IPS-15b (cell line): ENCODE measurements at regions not wholly inside any gene's neighbourhood (a gene's known extent, or its start where the extent isn't known, plus 50 kb on each side); places are given as distances from the start of the nearest gene placed in this dataset.

Source experiments
- H3K27me3 ChIP-seq: one replicate; pipeline ENCODE4 v1.6.1; 2013; ENCODE audit warnings: low read length; ENCODE audit not compliant: control insufficient read depth, insufficient read depth
- H3K36me3 ChIP-seq: one replicate; pipeline ENCODE4 v1.6.1; 2013; ENCODE audit warnings: low read length; ENCODE audit not compliant: control insufficient read depth, insufficient read depth
- H3K4me1 ChIP-seq: one replicate; pipeline ENCODE4 v1.6.1; 2013; ENCODE audit warnings: mild to moderate bottlenecking, low read length; ENCODE audit not compliant: control insufficient read depth, insufficient read depth
- H3K4me3 ChIP-seq: one replicate; pipeline ENCODE4 v1.5.1; 2013; ENCODE audit warnings: low read depth, low read length
- H3K9ac ChIP-seq: one replicate; pipeline ENCODE4 v1.6.1; 2013; ENCODE audit warnings: low read depth, mild to moderate bottlenecking, low read length
- H3K9me3 ChIP-seq: one replicate; pipeline ENCODE4 v1.6.1; 2013; ENCODE audit warnings: mild to moderate bottlenecking, low read length; ENCODE audit not compliant: control insufficient read depth, insufficient read depth

- Histone ChIP-seq H3K4me3 (no peak overlapping the region), H3K9me3 (no peaks in the 10 kb centered on the region), H3K27me3 (no peaks in the 10 kb centered on the region), H3K9ac (no peak overlapping the region), H3K36me3 (no peaks in the 10 kb centered on the region), H3K4me1 (no peaks in the 10 kb centered on the region)
Observed at GRCh38 chr4:104677116-104677515, 182.4 kb upstream of the CXXC4 start.

GRCh38 chr4:104682311-104682710 lies 187.6 kb upstream of the CXXC4 start:
- Histone ChIP-seq H3K9me3 (no peaks in the 10 kb centered on the region), H3K36me3 (no peaks in the 10 kb centered on the region), H3K4me1 (no peaks in the 10 kb centered on the region), H3K4me3 (no peak overlapping the region), H3K27me3 (no peaks in the 10 kb centered on the region), H3K9ac (no peak overlapping the region)

- peaks cover 4% of the 10 kb centered on the region for H3K4me1 ChIP-seq
- H3K27me3 ChIP-seq: no peaks in the 10 kb centered on the region
- H3K36me3 ChIP-seq: no peaks in the 10 kb centered on the region
- no peak overlapping the region for H3K9ac ChIP-seq
- H3K9me3 ChIP-seq: no peaks in the 10 kb centered on the region
- H3K4me3 ChIP-seq: no peak overlapping the region
Observed at GRCh38 chr4:104693601-104694201, 199.0 kb upstream of the CXXC4 start.

- no peak overlapping the region for H3K9ac ChIP-seq
- H3K36me3 ChIP-seq: no peaks in the 10 kb centered on the region
- H3K4me1 ChIP-seq: no peaks in the 10 kb centered on the region
- H3K27me3 ChIP-seq: no peaks in the 10 kb centered on the region
- H3K9me3 ChIP-seq: no peaks in the 10 kb centered on the region
- H3K4me3 ChIP-seq: no peak overlapping the region
Observed at GRCh38 chr4:104716584-104716983, 221.9 kb upstream of the CXXC4 start.

- Histone ChIP-seq H3K9me3 (no peaks in the 10 kb centered on the region), H3K9ac (no peak overlapping the region), H3K4me1 (no peaks in the 10 kb centered on the region), H3K4me3 (no peak overlapping the region), H3K36me3 (no peaks in the 10 kb centered on the region), H3K27me3 (no peaks in the 10 kb centered on the region)
Observed at GRCh38 chr4:104719539-104720230, 225.0 kb upstream of the CXXC4 start.

- Histone ChIP-seq H3K36me3 (no peaks in the 10 kb centered on the region), H3K27me3 (no peaks in the 10 kb centered on the region), H3K9me3 (no peaks in the 10 kb centered on the region), H3K4me1 (no peaks in the 10 kb centered on the region), H3K4me3 (no peak overlapping the region), H3K9ac (no peak overlapping the region)
Observed at GRCh38 chr4:104722467-104722866, 227.8 kb upstream of the CXXC4 start.

GRCh38 chr4:104726002-104726401 lies 231.3 kb upstream of the CXXC4 start:
- Histone ChIP-seq H3K36me3 (no peaks in the 10 kb centered on the region), H3K9ac (no peak overlapping the region), H3K4me1 (no peaks in the 10 kb centered on the region), H3K9me3 (no peaks in the 10 kb centered on the region), H3K27me3 (no peaks in the 10 kb centered on the region), H3K4me3 (no peak overlapping the region)

GRCh38 chr4:104727643-104728042 lies 232.9 kb upstream of the CXXC4 start:
- H3K4me1 ChIP-seq: no peaks in the 10 kb centered on the region
- H3K9ac ChIP-seq: no peak overlapping the region
- H3K4me3 ChIP-seq: no peak overlapping the region
- no peaks in the 10 kb centered on the region for H3K9me3 ChIP-seq
- H3K36me3 ChIP-seq: no peaks in the 10 kb centered on the region
- H3K27me3 ChIP-seq: no peaks in the 10 kb centered on the region

- no peak overlapping the region for H3K4me3 ChIP-seq
- H3K27me3 ChIP-seq: no peaks in the 10 kb centered on the region
- H3K36me3 ChIP-seq: no peaks in the 10 kb centered on the region
- H3K4me1 ChIP-seq: no peaks in the 10 kb centered on the region
- H3K9ac ChIP-seq: no peak overlapping the region
- H3K9me3 ChIP-seq: no peaks in the 10 kb centered on the region
Observed at GRCh38 chr4:104728380-104729122, 233.9 kb upstream of the CXXC4 start.

GRCh38 chr4:104732766-104733165 lies 238.1 kb upstream of the CXXC4 start:
- H3K9ac ChIP-seq: no peak overlapping the region
- H3K36me3 ChIP-seq: no peaks in the 10 kb centered on the region
- H3K4me1 ChIP-seq: no peaks in the 10 kb centered on the region
- no peaks in the 10 kb centered on the region for H3K27me3 ChIP-seq
- no peaks in the 10 kb centered on the region for H3K9me3 ChIP-seq
- H3K4me3 ChIP-seq: no peak overlapping the region

- H3K9ac ChIP-seq: no peak overlapping the region
- no peaks in the 10 kb centered on the region for H3K9me3 ChIP-seq
- H3K4me1 ChIP-seq: no peaks in the 10 kb centered on the region
- no peak overlapping the region for H3K4me3 ChIP-seq
- H3K36me3 ChIP-seq: no peaks in the 10 kb centered on the region
- H3K27me3 ChIP-seq: no peaks in the 10 kb centered on the region
Observed at GRCh38 chr4:104735174-104735573, 240.5 kb upstream of the CXXC4 start.

- Histone ChIP-seq H3K36me3 (no peaks in the 10 kb centered on the region), H3K9me3 (no peaks in the 10 kb centered on the region), H3K4me1 (no peaks in the 10 kb centered on the region), H3K4me3 (no peak overlapping the region), H3K27me3 (no peaks in the 10 kb centered on the region), H3K9ac (no peak overlapping the region)
Observed at GRCh38 chr4:104740161-104740560, 245.5 kb upstream of the CXXC4 start.
